OCI-LY7 (cell line): ENCODE measurements at regions not wholly inside any gene's neighbourhood (a gene's known extent, or its start where the extent isn't known, plus 50 kb on each side); places are given as distances from the start of the nearest gene placed in this dataset.

Source experiments
- BruUV-seq: library from RNA; stranded (reverse); fragments of 400-500 nt; replicated peaks from 2 replicates; lab custom pipeline; 2021; lab: Mats Ljungman, UMichigan
- CTCF ChIA-PET: fragments of 300-600 bp; sonication (Branson Sonifier 250); formaldehyde crosslinking; loops from one replicate; lab custom pipeline; 2022; ENCODE audit warnings: antibody characterized with exemption; ENCODE audit not compliant: unreplicated experiment; lab: Charles Lee
- POLR2A ChIA-PET: fragments of 300-600 bp; sonication (Branson Sonifier 250); formaldehyde crosslinking; loops from one replicate; lab custom pipeline; 2022; ENCODE audit warnings: antibody characterized with exemption; lab: Charles Lee
- DNase-seq: peaks from one replicate; pipeline ENCODE4 v3.0.0-alpha.2; 2015; ENCODE audit warnings: low spot score
- H2AFZ ChIP-seq: fragments of 200-600 bp; sonication (generic), shearing (Covaris generic); 2 replicates; pipeline ENCODE4 v1.6.1; 2014; ENCODE audit warnings: mild to moderate bottlenecking, antibody characterized with exemption, low read length, moderate library complexity
- H3K27ac ChIP-seq: fragments of 200-600 bp; sonication (generic); 2 replicates; pipeline ENCODE4 v1.5.1; 2014; ENCODE audit warnings: mixed run types, low read depth, mild to moderate bottlenecking, moderate library complexity, low read length, inconsistent platforms; ENCODE audit not compliant: poor library complexity, severe bottlenecking
- H3K36me3 ChIP-seq: fragments of 200-600 bp; sonication (generic); 2 replicates; pipeline ENCODE4 v1.6.1; 2014; ENCODE audit warnings: mild to moderate bottlenecking, antibody characterized with exemption, low read length, moderate library complexity, mixed read lengths; ENCODE audit not compliant: insufficient read depth
- H3K4me1 ChIP-seq: fragments of 200-600 bp; sonication (generic); 2 replicates; pipeline ENCODE4 v1.5.1; 2014; ENCODE audit warnings: mild to moderate bottlenecking, low read length; ENCODE audit not compliant: insufficient read depth, poor library complexity, severe bottlenecking
- H3K4me2 ChIP-seq: fragments of 200-600 bp; sonication (generic); 2 replicates; pipeline ENCODE4 v1.6.1; 2014; ENCODE audit warnings: mild to moderate bottlenecking, low read length
- H3K4me3 ChIP-seq: fragments of 200-600 bp; sonication (generic); 2 replicates; pipeline ENCODE4 v1.5.1; 2014; ENCODE audit warnings: mild to moderate bottlenecking, low read depth, low read length; ENCODE audit not compliant: poor library complexity, severe bottlenecking
- H3K79me2 ChIP-seq: fragments of 200-600 bp; sonication (generic); 2 replicates; pipeline ENCODE4 v1.6.1; 2016; ENCODE audit warnings: low read depth, mild to moderate bottlenecking, low read length, moderate library complexity, mixed read lengths; ENCODE audit not compliant: insufficient read depth
- H3K9me2 ChIP-seq: fragments of 200-600 bp; sonication (generic); 2 replicates; pipeline ENCODE4 v1.6.1; 2016; ENCODE audit warnings: mild to moderate bottlenecking, low read length, mixed read lengths; ENCODE audit not compliant: insufficient read depth
- H3K9me3 ChIP-seq: fragments of 200-600 bp; sonication (generic); 2 replicates; pipeline ENCODE4 v1.6.1; 2014; ENCODE audit warnings: mild to moderate bottlenecking, mixed run types, low read length, mixed read lengths
- H4K20me1 ChIP-seq: fragments of 200-600 bp; sonication (generic); 2 replicates; pipeline ENCODE4 v1.6.1; 2014; ENCODE audit warnings: mild to moderate bottlenecking, antibody characterized with exemption, low read length, moderate library complexity, mixed read lengths; ENCODE audit not compliant: insufficient read depth
- EZH2phosphoT487 ChIP-seq: fragments of 200-600 bp; sonication (generic); IDR thresholded peaks from 2 replicates; pipeline ENCODE4 v1.6.1; 2018; ENCODE audit warnings: low read depth, borderline replicate concordance, mild to moderate bottlenecking, mixed run types, antibody characterized with exemption, low read length, moderate library complexity, mixed read lengths
- intact Hi-C: fragments of 100-400 bp; cut with micrococcal nuclease; formaldehyde crosslinking; loops from one replicate; pipeline ENCODE4 v1.10.0; 2022; ENCODE audit not compliant: unreplicated experiment
- TF ChIP-seq, protein P1 (sequence below): fragments of 200-600 bp; sonication (generic); conservative IDR thresholded peaks from 2 replicates; pipeline ENCODE4 v1.5.1; 2014; ENCODE audit warnings: mild to moderate bottlenecking, antibody characterized with exemption, low read length, moderate library complexity, mixed read lengths

DNA sequence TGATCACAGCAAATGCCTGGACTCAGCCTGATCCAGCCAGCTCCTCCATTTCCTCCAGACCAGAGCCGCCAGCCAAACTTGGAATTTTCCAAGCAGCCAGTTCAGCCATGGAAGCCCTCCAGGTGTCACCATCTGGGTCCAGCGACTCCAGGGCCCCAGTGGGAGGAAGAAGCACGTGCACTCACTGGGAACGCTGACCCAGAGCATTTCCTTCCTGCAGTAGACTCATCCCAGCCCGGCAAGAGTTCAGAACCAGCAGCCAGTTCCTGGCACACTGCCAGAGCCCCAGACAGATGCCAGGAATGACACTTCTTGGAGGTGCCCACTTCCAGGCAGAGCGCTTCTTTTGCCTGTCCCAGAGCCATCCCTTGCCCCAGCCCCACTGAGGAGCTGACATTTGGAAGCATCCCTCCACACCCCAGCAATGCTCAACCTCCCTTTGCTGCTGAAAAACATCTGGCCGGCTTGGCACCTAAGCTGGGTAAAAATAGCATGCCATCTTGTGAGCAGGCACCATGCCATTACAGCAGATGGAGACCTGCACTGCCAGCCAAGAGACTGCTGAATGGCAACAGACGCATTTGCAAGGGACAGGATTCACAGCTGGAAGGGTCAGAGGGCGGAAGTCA is 460.3 kb upstream of the PROK2 start:
- CTCF ChIA-PET = interaction anchor here (0.6 kb wide), 1 partner anchor 166 kb away, joined by 3 read pairs; no protein-coding TSS in a partner anchor
- no TSS peak for BruUV-seq
- no peaks in the 10 kb centered on the region for H3K9me3 ChIP-seq
- H3K36me3 ChIP-seq = no peaks in the 10 kb centered on the region
- H3K4me1 ChIP-seq = peaks cover 35% of the 10 kb centered on the region
- H3K9me2 ChIP-seq = no peaks in the 10 kb centered on the region
- POLR2A ChIA-PET = interaction anchor here (0.6 to 0.8 kb wide), 3 partner anchors 31 to 150 kb away, joined by 3 to 5 read pairs (median 3); no protein-coding TSS in a partner anchor
- no peak overlapping the region for H3K27ac ChIP-seq
- intact Hi-C loops = no loop called here
- DNase-seq = peak; percentile 30
- H3K4me3 ChIP-seq = no peak overlapping the region
- no peak for TF ChIP-seq EZH2phosphoT487
- TF ChIP-seq, protein P1, sequence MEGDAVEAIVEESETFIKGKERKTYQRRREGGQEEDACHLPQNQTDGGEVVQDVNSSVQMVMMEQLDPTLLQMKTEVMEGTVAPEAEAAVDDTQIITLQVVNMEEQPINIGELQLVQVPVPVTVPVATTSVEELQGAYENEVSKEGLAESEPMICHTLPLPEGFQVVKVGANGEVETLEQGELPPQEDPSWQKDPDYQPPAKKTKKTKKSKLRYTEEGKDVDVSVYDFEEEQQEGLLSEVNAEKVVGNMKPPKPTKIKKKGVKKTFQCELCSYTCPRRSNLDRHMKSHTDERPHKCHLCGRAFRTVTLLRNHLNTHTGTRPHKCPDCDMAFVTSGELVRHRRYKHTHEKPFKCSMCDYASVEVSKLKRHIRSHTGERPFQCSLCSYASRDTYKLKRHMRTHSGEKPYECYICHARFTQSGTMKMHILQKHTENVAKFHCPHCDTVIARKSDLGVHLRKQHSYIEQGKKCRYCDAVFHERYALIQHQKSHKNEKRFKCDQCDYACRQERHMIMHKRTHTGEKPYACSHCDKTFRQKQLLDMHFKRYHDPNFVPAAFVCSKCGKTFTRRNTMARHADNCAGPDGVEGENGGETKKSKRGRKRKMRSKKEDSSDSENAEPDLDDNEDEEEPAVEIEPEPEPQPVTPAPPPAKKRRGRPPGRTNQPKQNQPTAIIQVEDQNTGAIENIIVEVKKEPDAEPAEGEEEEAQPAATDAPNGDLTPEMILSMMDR = no peak
- peak overlapping the region; percentile 25; the same call in 1 of the 2 replicates for H3K4me2 ChIP-seq
- H3K79me2 ChIP-seq = no peaks in the 10 kb centered on the region
- H4K20me1 ChIP-seq = no peaks in the 10 kb centered on the region
- no peak overlapping the region for H2AFZ ChIP-seq

DNA sequence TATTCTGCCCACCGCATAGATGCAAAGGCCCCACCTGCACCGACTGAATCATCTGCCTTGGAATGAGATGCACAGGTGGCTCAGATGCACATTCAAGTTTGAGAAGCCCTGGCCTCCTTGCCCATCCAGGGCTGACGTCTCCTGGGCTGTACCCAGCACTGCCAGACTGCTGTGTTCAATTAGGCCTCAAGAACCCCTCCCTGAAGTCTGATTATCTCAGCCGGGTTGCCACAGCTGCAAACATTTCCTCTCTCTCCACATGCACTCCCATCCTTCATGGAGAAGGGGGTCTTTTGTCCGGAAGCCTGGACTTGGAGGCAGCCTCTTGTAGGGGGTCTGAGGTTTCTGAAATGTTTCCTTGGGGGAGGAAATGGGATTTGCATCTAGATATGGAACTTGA is 459.4 kb upstream of the PROK2 start:
- no peaks in the 10 kb centered on the region for H3K36me3 ChIP-seq
- DNase-seq = peak; percentile 14
- no TSS peak for BruUV-seq
- no peak overlapping the region; the same call in 1 of the 2 replicates for H3K4me2 ChIP-seq
- no peak overlapping the region for H2AFZ ChIP-seq
- H3K79me2 ChIP-seq = no peaks in the 10 kb centered on the region
- peaks cover 35% of the 10 kb centered on the region for H3K4me1 ChIP-seq
- H3K4me3 ChIP-seq = no peak overlapping the region
- ChIA-PET CTCF (no interaction called here), POLR2A (interaction anchor here (0.6 kb wide), 2 partner anchors 62 to 345 kb away, joined by 3 to 7 read pairs; no protein-coding TSS in a partner anchor)
- H3K9me2 ChIP-seq = no peaks in the 10 kb centered on the region
- intact Hi-C loops = no loop called here
- no peak overlapping the region for H3K27ac ChIP-seq
- TF ChIP-seq, protein P1 = no peak
- no peak for TF ChIP-seq EZH2phosphoT487
- no peaks in the 10 kb centered on the region for H4K20me1 ChIP-seq
- H3K9me3 ChIP-seq = no peaks in the 10 kb centered on the region

DNA sequence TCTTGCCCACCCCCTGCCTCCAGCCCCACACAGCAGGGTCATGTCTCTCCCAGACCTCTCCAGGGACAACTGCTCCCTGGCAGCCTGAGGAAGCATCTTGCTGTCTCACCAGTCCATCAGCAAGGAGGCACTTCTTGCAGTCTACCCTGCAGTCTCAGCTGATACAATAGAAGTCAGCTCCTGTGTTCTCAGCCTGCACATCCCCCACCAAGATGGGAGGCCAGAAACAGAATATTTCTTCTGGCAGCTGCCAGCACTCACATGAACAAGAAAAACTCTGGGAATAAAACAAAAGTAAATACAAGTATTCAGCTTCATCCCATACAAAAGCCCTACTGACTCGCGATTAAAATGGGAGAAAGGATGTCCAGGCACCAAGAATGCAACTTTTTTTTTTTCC is 457.4 kb upstream of the PROK2 start:
- POLR2A ChIA-PET = interaction anchor here (0.7 kb wide), 1 partner anchor 110 kb away, joined by 4 read pairs; no protein-coding TSS in a partner anchor
- H3K4me3 ChIP-seq = no peak overlapping the region
- H3K4me1 ChIP-seq = peaks cover 35% of the 10 kb centered on the region
- no peak for TF ChIP-seq EZH2phosphoT487
- TF ChIP-seq, protein P1 = no peak
- H3K4me2 ChIP-seq = no peak overlapping the region
- no peak overlapping the region for H2AFZ ChIP-seq
- H3K9me2 ChIP-seq = no peaks in the 10 kb centered on the region
- H3K9me3 ChIP-seq = no peaks in the 10 kb centered on the region
- BruUV-seq = no TSS peak
- no peaks in the 10 kb centered on the region for H4K20me1 ChIP-seq
- no peaks in the 10 kb centered on the region for H3K79me2 ChIP-seq
- CTCF ChIA-PET = no interaction called here
- no peak for DNase-seq
- no peaks in the 10 kb centered on the region for H3K36me3 ChIP-seq
- H3K27ac ChIP-seq = no peak overlapping the region
- intact Hi-C loops = no loop called here
